H1 (cell line): ENCODE measurements at regions not wholly inside any gene's neighbourhood (a gene's known extent, or its start where the extent isn't known, plus 50 kb on each side); places are given as distances from the start of the nearest gene placed in this dataset.
A peak's percentile ranks its signal among the peaks of the same experiment; 100 is the strongest.

Experiments used
- CTCF ChIA-PET: fragments of 300-600 bp; sonication (Branson Sonifier 250); formaldehyde crosslinking; loops from one replicate; lab custom pipeline; 2021; ENCODE audit not compliant: partially characterized antibody; lab: Charles Lee
- POLR2A ChIA-PET: fragments of 300-600 bp; sonication (Branson Sonifier 250); formaldehyde crosslinking; loops from one replicate; lab custom pipeline; 2021; ENCODE audit warnings: inconsistent platforms; ENCODE audit not compliant: partially characterized antibody; lab: Charles Lee
- DNase-seq, 2 experiments: peaks; one replicate each; pipeline versions ENCODE4 v3.0.0 to v3.0.0-alpha.2; 2010 to 2022; ENCODE audit warnings: low spot score in 2 of 2, low read depth in 1 of 2, mixed read lengths in 1 of 2
- FAIRE-seq: peaks from 2 replicates; lab custom pipeline; 2011; peaks lifted over from hg19 to GRCh38; lab: Jason Lieb, UNC
- H2AFZ ChIP-seq: 2 replicates; pipeline ENCODE4 v1.8.1; 2012; ENCODE audit warnings: low read length, inconsistent platforms
- H2AK5ac ChIP-seq: 2 replicates; pipeline ENCODE4 v1.6.1; 2013; ENCODE audit warnings: low read depth, low read length
- H2BK120ac ChIP-seq: replicated peaks from 2 replicates; pipeline ENCODE3; 2013; ENCODE audit warnings: low read depth, low read length, inconsistent platforms
- H2BK12ac ChIP-seq: 2 replicates; pipeline ENCODE4 v1.6.1; 2013; ENCODE audit warnings: low read depth, low read length
- H2BK15ac ChIP-seq: 2 replicates; pipeline ENCODE4 v1.6.1; 2013; ENCODE audit warnings: low read length
- H2BK20ac ChIP-seq: 2 replicates; pipeline ENCODE4 v1.6.1; 2013; ENCODE audit warnings: low read length
- H2BK5ac ChIP-seq: 2 replicates; pipeline ENCODE4 v1.6.1; 2013; ENCODE audit warnings: low read depth, low read length
- H3K14ac ChIP-seq: 2 replicates; pipeline ENCODE4 v1.6.1; 2013; ENCODE audit warnings: inconsistent platforms; ENCODE audit not compliant: insufficient read length
- H3K18ac ChIP-seq: 2 replicates; pipeline ENCODE4 v1.6.1; 2013; ENCODE audit warnings: low read length; ENCODE audit errors: extremely low read depth
- H3K23ac ChIP-seq: 2 replicates; pipeline ENCODE4 v1.6.1; 2013; ENCODE audit warnings: inconsistent platforms; ENCODE audit not compliant: insufficient read length
- H3K23me2 ChIP-seq: 2 replicates; pipeline ENCODE4 v1.6.1; 2013; ENCODE audit warnings: low read depth, low read length
- H3K27ac ChIP-seq: 2 replicates; pipeline ENCODE4 v1.6.1; 2011; ENCODE audit warnings: low read depth, low read length, inconsistent platforms
- H3K27me3 ChIP-seq, 4 experiments: replicated peaks in 1 of 4; 1 replicate in 1 of 4; 2 replicates in 3 of 4; pipeline versions ENCODE4 v1.6.1 to v1.8.1; 2011 to 2013; ENCODE audit warnings: low read length in 3 of 4, mild to moderate bottlenecking in 3 of 4, inconsistent platforms in 2 of 4, mixed read lengths in 2 of 4, moderate library complexity in 1 of 4; ENCODE audit not compliant: control insufficient read depth in 3 of 4, insufficient read depth in 3 of 4; ENCODE audit errors: extremely low read depth in 1 of 4
- H3K36me3 ChIP-seq, 4 experiments: 2 replicates each; pipeline versions ENCODE4 v1.6.1 to v1.8.1; 2011 to 2013; ENCODE audit warnings: mild to moderate bottlenecking in 4 of 4, low read length in 3 of 4, moderate library complexity in 2 of 4, control low read depth in 1 of 4, inconsistent platforms in 1 of 4; ENCODE audit not compliant: insufficient read depth in 4 of 4, control insufficient read depth in 2 of 4
- H3K4ac ChIP-seq: replicated peaks from 2 replicates; pipeline ENCODE3; 2013; ENCODE audit warnings: low read length, low read depth, mixed read lengths, inconsistent platforms; ENCODE audit not compliant: insufficient read length
- H3K4me1 ChIP-seq, 4 experiments: replicated peaks in 1 of 4; 1 replicate in 1 of 4; 2 replicates in 3 of 4; pipeline versions ENCODE4 v1.6.1 to v1.8.1; 2011 to 2013; ENCODE audit warnings: low read length in 3 of 4, inconsistent platforms in 2 of 4, mixed read lengths in 1 of 4; ENCODE audit not compliant: insufficient read depth in 4 of 4, control insufficient read depth in 3 of 4
- H3K4me2 ChIP-seq, 2 experiments: 2 replicates each; pipeline versions ENCODE4 v1.6.1 to v1.8.1; 2011 to 2013; ENCODE audit warnings: low read depth in 2 of 2, low read length in 2 of 2, control low read depth in 1 of 2, inconsistent platforms in 1 of 2, mild to moderate bottlenecking in 1 of 2; ENCODE audit not compliant: insufficient read depth in 1 of 2
- H3K4me3 ChIP-seq, 4 experiments: fragments of 200-600, 300-600 bp in 1 of 4; sonication (generic), shearing (Covaris generic), sonication (Bioruptor Twin) in 1 of 4; 2 replicates each; pipeline versions ENCODE4 v1.5.1 to v1.8.1; 2011 to 2016; ENCODE audit warnings: low read length in 4 of 4, low read depth in 3 of 4, control low read depth in 2 of 4, inconsistent platforms in 2 of 4, mild to moderate bottlenecking in 2 of 4, mixed read lengths in 1 of 4, moderate library complexity in 1 of 4; ENCODE audit not compliant: insufficient read depth in 2 of 4; ENCODE audit errors: extremely low read depth in 1 of 4
- H3K56ac ChIP-seq: replicated peaks from 2 replicates; pipeline ENCODE3; 2013; ENCODE audit warnings: low read depth, mild to moderate bottlenecking, mixed read lengths, low read length, inconsistent platforms; ENCODE audit not compliant: insufficient read length
- H3K79me1 ChIP-seq: 2 replicates; pipeline ENCODE4 v1.6.1; 2013; ENCODE audit warnings: low read depth, low read length, control low read depth
- H3K79me2 ChIP-seq, 2 experiments: 2 replicates each; pipeline versions ENCODE4 v1.6.1 to v1.8.1; 2012 to 2013; ENCODE audit warnings: low read length in 2 of 2, mild to moderate bottlenecking in 2 of 2, inconsistent platforms in 1 of 2; ENCODE audit not compliant: insufficient read depth in 2 of 2, control insufficient read depth in 1 of 2
- H3K9ac ChIP-seq, 4 experiments: replicated peaks in 1 of 4; 1 replicate in 1 of 4; 2 replicates in 3 of 4; pipeline versions ENCODE4 v1.6.1 to v1.8.1; 2011 to 2013; ENCODE audit warnings: low read depth in 3 of 4, low read length in 3 of 4, control low read depth in 2 of 4, mild to moderate bottlenecking in 2 of 4, moderate library complexity in 2 of 4, inconsistent platforms in 1 of 4; ENCODE audit errors: extremely low read depth in 1 of 4
- H3K9me3 ChIP-seq, 2 experiments: 2 replicates each; pipeline versions ENCODE4 v1.6.1 to v1.8.1; 2012 to 2013; ENCODE audit warnings: mild to moderate bottlenecking in 2 of 2, moderate library complexity in 2 of 2, control low read depth in 1 of 2, inconsistent platforms in 1 of 2, low read depth in 1 of 2, low read length in 1 of 2, mixed read lengths in 1 of 2; ENCODE audit not compliant: insufficient read depth in 2 of 2
- H4K20me1 ChIP-seq, 2 experiments: replicated peaks in 1 of 2; 2 replicates each; pipeline versions ENCODE3 to v1.8.1; 2011 to 2013; ENCODE audit warnings: inconsistent platforms in 2 of 2, low read length in 2 of 2, mild to moderate bottlenecking in 1 of 2; ENCODE audit not compliant: insufficient read depth in 2 of 2, control insufficient read depth in 1 of 2
- H4K5ac ChIP-seq: 2 replicates; pipeline ENCODE4 v1.6.1; 2013; ENCODE audit warnings: low read length, low read depth, mixed read lengths, inconsistent platforms; ENCODE audit not compliant: insufficient read length
- H4K8ac ChIP-seq: 2 replicates; pipeline ENCODE4 v1.8.0; 2013; ENCODE audit warnings: mild to moderate bottlenecking, moderate library complexity, low read length, inconsistent platforms; ENCODE audit not compliant: insufficient read depth; ENCODE audit errors: extremely low read depth
- H4K91ac ChIP-seq: replicated peaks from 2 replicates; pipeline ENCODE3; 2013; ENCODE audit warnings: low read length, mixed read lengths, inconsistent platforms; ENCODE audit not compliant: insufficient read length
- CEBPB ChIP-seq: IDR thresholded peaks from 2 replicates; pipeline ENCODE4 v1.6.1; 2012; ENCODE audit warnings: low read depth, low read length
- whole genome bisulfite sequencing, 2 experiments: shearing (Covaris generic) in 1 of 2; methylation state at CpG; one replicate each; pipeline versions ENCODE4 v1.1.6 to v1.1.7; 2013 to 2015; ENCODE audit warnings: low lambda C conversion rate in 2 of 2, mixed read lengths in 2 of 2, inconsistent platforms in 1 of 2, low coverage in 1 of 2, missing lambda C conversion rate in 1 of 2; ENCODE audit not compliant: insufficient replicate concordance in 2 of 2, insufficient coverage in 1 of 2, insufficient read length in 1 of 2; ENCODE audit errors: extremely low coverage in 1 of 2, missing lambda C conversion rate in 1 of 2; 5-methylcytosine and 5-hydroxymethylcytosine counted together

- CTCF ChIA-PET: no interaction called here
- H3K56ac ChIP-seq: no peak overlapping the region
- H3K4me3 ChIP-seq: no peak overlapping the region
- H3K14ac ChIP-seq: no peak overlapping the region
- H2BK20ac ChIP-seq: no peak overlapping the region
- POLR2A ChIA-PET: no interaction called here
- no peak overlapping the region for H4K5ac ChIP-seq
- H2BK120ac ChIP-seq: no peak overlapping the region
- no peaks in the 10 kb centered on the region for H3K79me2 ChIP-seq
- H3K9me3 ChIP-seq: no peaks in the 10 kb centered on the region
- FAIRE-seq (no peak), DNase-seq (no peak)
- H3K18ac ChIP-seq: no peak overlapping the region
- no peaks in the 10 kb centered on the region for H3K23me2 ChIP-seq
- no peak overlapping the region for H3K4ac ChIP-seq
- H2BK15ac ChIP-seq: no peak overlapping the region
- H3K9ac ChIP-seq: no peak overlapping the region
- no peak overlapping the region for H3K4me2 ChIP-seq
- no peaks in the 10 kb centered on the region for H3K27me3 ChIP-seq
- no peak overlapping the region for H3K27ac ChIP-seq
- H2BK12ac ChIP-seq: no peak overlapping the region
- H4K91ac ChIP-seq: no peak overlapping the region
- H3K4me1 ChIP-seq: 0 out of 7 replicates have a peak, but pooled peaks cover 0 to 3% (median under 1%) of the 10 kb centered on the region in 4 experiments
- H2BK5ac ChIP-seq: no peak overlapping the region
- 94% methylated on average over 21 of the region's 25 CpGs; no CpG with 5 or more reads in 1 of the 2 experiments for WGBS, 2 experiments
- peak overlapping the region; percentile 42; the same call in 1 of the 2 replicates for H4K8ac ChIP-seq
- H3K36me3 ChIP-seq: no peaks in the 10 kb centered on the region
- H3K79me1 ChIP-seq: peaks cover 2% of the 10 kb centered on the region; the same call in 1 of the 2 replicates
- H2AFZ ChIP-seq: no peak overlapping the region
- H3K23ac ChIP-seq: no peak overlapping the region
- H4K20me1 ChIP-seq: peaks cover 7 to 16% of the 10 kb centered on the region in 2 experiments
- H2AK5ac ChIP-seq: no peak overlapping the region
- TF ChIP-seq CEBPB: no peak
Observed at GRCh38 chr22:48558606-48559402, 1268.9 kb downstream of the BRD1 start.
